ENCODE measurements at regions not wholly inside any gene's neighbourhood (a gene's known extent, or its start where the extent isn't known, plus 50 kb on each side); places are given as distances from the start of the nearest gene placed in this dataset.

GRCh38 chr2:194700726-194701125 is 956.3 kb upstream of the SLC39A10 start:
- Histone ChIP-seq H3K27me3 (ENCODE audit: insufficient read depth) (no peaks in the 10 kb centered on the region), H3K4me3 (ENCODE audit: low read depth in 2 of 2, low read length in 1 of 2) (no peak overlapping the region), H3K27ac (ENCODE audit: low read depth in 2 of 2, low read length in 1 of 2) (no peak overlapping the region), H4K20me1 (ENCODE audit: insufficient read depth) (no peaks in the 10 kb centered on the region), H3K79me2 (ENCODE audit: insufficient read depth) (no peaks in the 10 kb centered on the region), H2AFZ (ENCODE audit: low read depth) (no peak overlapping the region), H3K4me2 (no peak overlapping the region), H3F3A (replicated peaks; ENCODE audit: insufficient read depth) (no peaks in the 10 kb centered on the region), H3K36me3 (replicated peaks in 1 of 2; ENCODE audit: control insufficient read depth in 1 of 2, insufficient read depth in 2 of 2, low read length in 1 of 2) (no peaks in the 10 kb centered on the region), H3K9ac (no peak overlapping the region), H3K9me3 (no peaks in the 10 kb centered on the region), H3K9me2 (no peaks in the 10 kb centered on the region), H3K4me1 (ENCODE audit: control insufficient read depth in 1 of 2, insufficient read depth in 2 of 2, low read depth in 1 of 2, low read length in 1 of 2) (no peaks in the 10 kb centered on the region)
- no peak for DNase-seq
- POLR2A ChIA-PET = no interaction called here
- CTCF ChIA-PET = no interaction called here
- no peak for TF ChIP-seq PBX3 (IDR thresholded peaks at IDR 0.05)

- Histone ChIP-seq H3K4me3 (ENCODE audit: low read depth in 2 of 2, low read length in 1 of 2) (no peak overlapping the region), H3F3A (replicated peaks; ENCODE audit: insufficient read depth) (no peaks in the 10 kb centered on the region), H3K9ac (no peak overlapping the region), H3K4me1 (ENCODE audit: control insufficient read depth in 1 of 2, insufficient read depth in 2 of 2, low read depth in 1 of 2, low read length in 1 of 2) (no peaks in the 10 kb centered on the region), H3K36me3 (replicated peaks in 1 of 2; ENCODE audit: control insufficient read depth in 1 of 2, insufficient read depth in 2 of 2, low read length in 1 of 2) (no peaks in the 10 kb centered on the region), H3K27me3 (ENCODE audit: insufficient read depth) (no peaks in the 10 kb centered on the region), H3K79me2 (ENCODE audit: insufficient read depth) (no peaks in the 10 kb centered on the region), H3K27ac (ENCODE audit: low read depth in 2 of 2, low read length in 1 of 2) (no peak overlapping the region), H3K9me3 (no peaks in the 10 kb centered on the region), H4K20me1 (ENCODE audit: insufficient read depth) (no peaks in the 10 kb centered on the region), H3K9me2 (no peaks in the 10 kb centered on the region), H2AFZ (ENCODE audit: low read depth) (no peak overlapping the region), H3K4me2 (no peak overlapping the region)
- DNase-seq = no peak
- CTCF ChIA-PET = interaction anchor here (0.6 kb wide), 1 partner anchor 753 kb away, joined by 3 read pairs; no protein-coding TSS in a partner anchor
- TF ChIP-seq NFIC (IDR thresholded peaks at IDR 0.05; ENCODE audit: borderline replicate concordance) (no peak), PBX3 (IDR thresholded peaks at IDR 0.05) (no peak)
- 11% methylated on average over 3 of the region's 3 CpGs for WGBS (ENCODE audit: low lambda C conversion rate)
- POLR2A ChIA-PET = no interaction called here
Measured at GRCh38 chr2:194700116-194700515, 956.9 kb upstream of the SLC39A10 start.

- POLR2A ChIA-PET = no interaction called here
- Histone ChIP-seq H3K4me3 (ENCODE audit: low read depth in 2 of 2, low read length in 1 of 2) (no peak overlapping the region), H3K9me2 (no peaks in the 10 kb centered on the region), H3K9ac (no peak overlapping the region), H3K4me2 (no peak overlapping the region), H3K27me3 (ENCODE audit: insufficient read depth) (no peaks in the 10 kb centered on the region), H3K36me3 (replicated peaks in 1 of 2; ENCODE audit: control insufficient read depth in 1 of 2, insufficient read depth in 2 of 2, low read length in 1 of 2) (no peaks in the 10 kb centered on the region), H3K9me3 (no peaks in the 10 kb centered on the region), H4K20me1 (ENCODE audit: insufficient read depth) (no peaks in the 10 kb centered on the region), H3K79me2 (ENCODE audit: insufficient read depth) (no peaks in the 10 kb centered on the region), H2AFZ (ENCODE audit: low read depth) (no peak overlapping the region), H3K27ac (ENCODE audit: low read depth in 2 of 2, low read length in 1 of 2) (no peak overlapping the region), H3F3A (replicated peaks; ENCODE audit: insufficient read depth) (no peaks in the 10 kb centered on the region), H3K4me1 (ENCODE audit: control insufficient read depth in 1 of 2, insufficient read depth in 2 of 2, low read depth in 1 of 2, low read length in 1 of 2) (no peaks in the 10 kb centered on the region)
- CTCF ChIA-PET = no interaction called here
- WGBS (ENCODE audit: low lambda C conversion rate) = 9% methylated on average over 2 of the region's 3 CpGs
- DNase-seq = no peak
- no peak for TF ChIP-seq TAF1 (IDR thresholded peaks at IDR 0.05; ENCODE audit: borderline replicate concordance, low read depth, low read length)
- TF ChIP-seq NFIC (IDR thresholded peaks at IDR 0.05; ENCODE audit: borderline replicate concordance) = no peak
- no peak for TF ChIP-seq FOXM1 (IDR thresholded peaks at IDR 0.05; ENCODE audit: low read depth)
- TF ChIP-seq EZH2phosphoT487 (IDR thresholded peaks at IDR 0.05; ENCODE audit: borderline replicate concordance, low read depth) = no peak
- TF ChIP-seq JUND (IDR thresholded peaks at IDR 0.05) = no peak
- no peak for TF ChIP-seq RFX5 (IDR thresholded peaks at IDR 0.05; ENCODE audit: low read length)
- no peak for TF ChIP-seq POLR2AphosphoS5 (IDR thresholded peaks at IDR 0.05; ENCODE audit: low read depth, low read length)
- no peak for TF ChIP-seq YY1 (IDR thresholded peaks at IDR 0.05; ENCODE audit: low read depth)
- no peak for TF ChIP-seq CTCF (IDR thresholded peaks at IDR 0.05)
- TF ChIP-seq REST (IDR thresholded peaks at IDR 0.05; ENCODE audit: low read depth, low read length) = no peak
- TF ChIP-seq MEF2A (IDR thresholded peaks at IDR 0.05; ENCODE audit: borderline replicate concordance, low read depth) = no peak
- no peak for TF ChIP-seq USF2 (IDR thresholded peaks at IDR 0.05; ENCODE audit: borderline replicate concordance, low read depth, low read length)
- TF ChIP-seq ELF1 (IDR thresholded peaks at IDR 0.05) = no peak
- no peak for TF ChIP-seq SMC3 (IDR thresholded peaks at IDR 0.05; ENCODE audit: low read depth, low read length)
Measured at GRCh38 chr2:194698012-194698411, 959.0 kb upstream of the SLC39A10 start.
